GM19328 (cell line): ENCODE measurements at regions not wholly inside any gene's neighbourhood (a gene's known extent, or its start where the extent isn't known, plus 50 kb on each side); places are given as distances from the start of the nearest gene placed in this dataset.

Source experiments
- ATAC-seq: cut with Tn5 transposase; IDR thresholded peaks from one replicate; pipeline ENCODE4 v1.9.1; 2021; ENCODE audit warnings: mild to moderate bottlenecking, moderate library complexity; ENCODE audit not compliant: unreplicated experiment

DNA sequence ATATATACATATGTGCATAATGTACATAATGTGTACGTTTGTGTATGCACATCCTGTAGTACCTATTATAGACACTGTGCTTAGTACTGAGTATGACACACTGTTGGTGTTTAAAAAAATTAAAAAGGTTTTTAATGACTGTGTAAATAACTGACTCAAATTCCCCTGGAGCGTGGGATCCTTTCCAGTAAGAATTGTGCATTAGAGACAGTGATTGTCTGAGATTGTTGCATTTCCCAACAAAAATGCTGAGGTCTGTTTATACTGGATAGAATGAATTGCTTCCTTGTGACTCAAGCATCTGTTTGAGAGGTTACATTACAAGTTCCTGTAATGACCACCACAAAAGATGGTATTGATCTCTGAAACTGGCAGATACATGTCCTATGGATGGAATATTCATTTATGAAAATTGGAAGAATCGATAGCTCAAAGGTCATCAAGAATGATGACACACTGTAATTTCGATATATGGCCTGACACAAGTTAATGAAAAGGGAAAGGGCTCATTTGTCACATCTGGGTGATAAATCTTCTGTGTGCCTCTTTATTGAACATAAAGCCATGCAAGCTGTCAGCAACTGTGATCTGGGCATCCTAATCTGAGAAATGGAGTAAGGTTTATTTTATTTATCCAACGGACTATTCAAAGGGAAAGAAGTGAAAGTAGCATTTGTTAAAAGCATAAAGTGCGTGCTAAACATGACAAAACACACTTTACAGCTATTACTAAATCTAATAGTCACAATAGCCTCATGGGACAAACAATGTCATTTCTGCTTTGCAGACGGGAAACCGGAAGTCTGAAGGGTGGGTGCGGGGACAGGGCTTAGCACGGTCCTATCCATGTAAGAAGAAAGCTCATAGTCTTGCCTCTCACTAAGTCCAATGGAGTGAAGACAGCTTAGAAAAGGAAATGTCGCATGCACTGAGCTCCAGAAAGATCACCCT, 228.8 kb downstream of the CDH11 start:
- ATAC-seq: no peak

- ATAC-seq: no peak
Measured at GRCh38 chr16:64889446-64889845, 232.4 kb downstream of the CDH11 start.

- ATAC-seq: no peak
Measured at GRCh38 chr16:64887651-64888050, 234.2 kb downstream of the CDH11 start.

DNA sequence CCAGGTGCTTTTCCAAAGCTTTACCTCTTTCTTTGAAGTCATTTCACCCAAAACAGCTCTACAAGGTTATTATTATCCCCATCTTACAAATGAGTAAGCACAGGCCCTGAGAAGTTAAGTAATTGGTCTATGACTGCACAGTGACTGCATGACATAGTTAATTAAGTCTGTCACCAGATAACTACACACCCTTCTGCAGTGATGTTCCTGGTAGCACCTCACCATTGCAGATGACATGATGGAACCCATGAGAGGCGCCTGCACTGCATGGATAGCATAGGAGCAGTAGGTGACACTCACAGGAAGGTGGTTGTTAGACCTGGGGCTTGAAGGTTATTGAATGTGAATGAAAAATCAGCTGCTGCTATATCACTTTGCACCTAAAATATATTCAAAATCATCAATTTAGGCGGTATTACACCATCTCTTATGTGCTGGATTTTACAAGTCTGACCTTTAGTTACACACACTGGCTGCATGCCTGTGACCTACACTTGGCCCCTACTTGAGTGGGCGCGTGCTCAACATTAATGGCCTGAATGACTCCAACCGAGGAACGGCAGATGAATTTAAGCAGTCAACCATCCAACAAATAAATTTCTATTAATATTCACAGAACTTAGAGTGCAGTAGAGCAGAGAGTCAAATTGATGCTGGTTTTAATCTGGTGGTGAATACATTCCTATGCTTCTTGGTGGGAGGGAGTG, 239.6 kb downstream of the CDH11 start:
- no peak for ATAC-seq

- no peak for ATAC-seq
Measured at GRCh38 chr16:64880994-64881393, 240.9 kb downstream of the CDH11 start.

GRCh38 chr16:64880006-64880405, 241.9 kb downstream of the CDH11 start:
- no peak for ATAC-seq

DNA sequence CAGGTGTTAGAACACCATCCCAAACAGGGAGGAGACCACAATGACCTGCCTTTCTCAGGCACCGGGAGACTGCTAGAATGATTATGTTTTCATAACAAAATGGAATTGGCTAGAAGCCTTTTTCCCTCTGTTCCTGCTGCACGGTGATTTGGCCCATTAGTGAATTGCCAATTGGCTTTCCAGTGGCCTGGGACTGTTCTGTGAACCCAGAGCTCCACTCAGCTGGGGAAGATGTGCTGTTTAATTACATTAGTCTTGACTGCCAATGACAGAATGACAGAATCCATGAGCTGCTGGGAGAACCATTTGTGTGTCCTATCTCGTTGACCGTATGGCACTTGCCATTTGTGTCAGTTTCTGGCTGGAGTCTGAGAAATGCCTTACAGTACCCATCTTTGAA, 242.9 kb downstream of the CDH11 start:
- no peak for ATAC-seq

GRCh38 chr16:64872101-64872500, 249.8 kb downstream of the CDH11 start:
- ATAC-seq: no peak

DNA sequence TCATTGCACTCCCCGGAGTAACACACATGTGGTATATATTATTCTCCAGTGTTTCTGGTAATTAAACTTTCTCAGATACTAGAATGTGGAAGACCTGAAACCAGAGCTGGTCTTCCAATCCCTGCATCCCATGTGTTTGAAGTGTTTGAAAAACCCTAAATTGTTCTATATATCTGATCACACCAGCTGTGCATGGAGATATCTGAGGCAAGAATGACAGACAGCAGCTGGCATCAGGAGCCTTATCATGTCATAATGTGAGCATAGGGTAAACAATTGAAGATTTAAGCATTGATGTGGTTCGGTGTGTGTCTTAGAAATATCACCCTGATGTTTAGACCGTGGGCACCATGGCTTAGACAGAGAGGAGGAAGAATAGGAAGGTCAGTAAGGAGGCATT, 251.0 kb downstream of the CDH11 start:
- no peak for ATAC-seq

DNA sequence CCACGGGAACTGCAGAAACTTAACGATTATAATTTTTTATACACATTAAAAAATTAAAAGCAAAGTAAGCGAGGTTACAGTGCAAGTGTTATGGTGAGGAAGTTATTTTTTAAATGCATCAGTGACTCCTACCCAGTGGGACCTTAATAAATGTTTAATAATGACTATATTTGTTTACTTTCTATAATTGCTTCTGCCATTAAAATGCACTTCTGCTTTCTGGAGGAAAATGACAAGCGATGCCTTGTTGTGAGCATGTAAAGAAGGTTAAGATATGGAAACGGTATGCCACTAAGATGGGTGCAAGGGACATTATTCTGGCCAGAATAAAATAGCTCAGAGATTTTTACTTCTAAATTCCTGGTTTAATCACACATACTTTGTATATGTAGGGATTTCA, 252.1 kb downstream of the CDH11 start:
- ATAC-seq: no peak

GRCh38 chr16:64866021-64866420, 255.8 kb downstream of the CDH11 start:
- no peak for ATAC-seq

DNA sequence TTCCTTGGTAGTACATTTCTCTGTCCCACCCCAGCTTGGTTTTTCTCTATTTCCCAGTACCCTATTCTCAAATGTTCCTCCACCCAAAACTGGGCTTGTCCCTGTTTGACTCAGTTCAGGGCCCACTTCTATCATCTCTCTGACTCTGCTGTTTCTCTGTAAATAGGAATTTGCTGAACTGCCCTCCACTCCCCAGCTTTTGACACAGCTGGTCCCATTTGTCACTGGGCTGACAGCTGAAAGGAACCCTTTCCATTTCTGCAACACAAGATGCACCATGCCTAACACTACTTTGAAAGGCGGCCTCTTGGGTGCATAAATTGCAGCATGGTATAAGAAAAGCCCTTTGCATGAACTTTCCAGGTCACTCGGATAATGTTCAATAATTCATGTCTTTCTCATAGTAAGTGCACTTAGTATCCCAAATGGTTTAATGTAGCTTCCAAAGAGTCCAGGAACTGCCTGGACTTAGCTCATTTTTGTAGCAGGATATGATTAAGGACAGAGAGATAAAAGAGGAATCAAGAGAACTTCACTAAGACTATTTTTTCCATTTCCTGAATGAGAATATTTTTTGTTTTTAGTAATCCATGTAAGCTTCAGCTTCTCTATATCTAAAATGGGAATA, 256.7 kb downstream of the CDH11 start:
- no peak for ATAC-seq

- ATAC-seq: no peak
Measured at GRCh38 chr16:64864232-64864809, 257.5 kb downstream of the CDH11 start.

DNA sequence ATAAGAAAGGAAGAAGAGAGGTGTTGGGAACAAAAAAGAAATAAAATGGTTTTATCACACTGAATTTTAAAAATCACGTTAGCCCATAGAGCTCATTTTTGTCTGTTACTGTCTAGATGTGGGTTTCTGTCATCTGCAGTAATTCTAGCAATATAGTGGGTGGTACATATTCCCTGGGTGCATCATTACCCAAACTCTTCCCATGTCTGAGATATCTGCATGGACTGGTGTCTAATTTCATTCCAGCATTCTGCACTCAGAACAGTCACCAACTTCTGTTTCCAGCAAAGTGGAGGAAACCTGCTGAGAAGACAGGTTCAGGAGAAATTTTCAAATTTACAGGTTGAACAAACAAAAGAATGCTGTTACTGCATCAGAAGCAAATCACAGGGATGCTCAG, 263.8 kb downstream of the CDH11 start:
- ATAC-seq: no peak

GRCh38 chr16:64857411-64857810, 264.5 kb downstream of the CDH11 start:
- ATAC-seq: no peak

GRCh38 chr16:64853551-64853950, 268.3 kb downstream of the CDH11 start:
- ATAC-seq: no peak

DNA sequence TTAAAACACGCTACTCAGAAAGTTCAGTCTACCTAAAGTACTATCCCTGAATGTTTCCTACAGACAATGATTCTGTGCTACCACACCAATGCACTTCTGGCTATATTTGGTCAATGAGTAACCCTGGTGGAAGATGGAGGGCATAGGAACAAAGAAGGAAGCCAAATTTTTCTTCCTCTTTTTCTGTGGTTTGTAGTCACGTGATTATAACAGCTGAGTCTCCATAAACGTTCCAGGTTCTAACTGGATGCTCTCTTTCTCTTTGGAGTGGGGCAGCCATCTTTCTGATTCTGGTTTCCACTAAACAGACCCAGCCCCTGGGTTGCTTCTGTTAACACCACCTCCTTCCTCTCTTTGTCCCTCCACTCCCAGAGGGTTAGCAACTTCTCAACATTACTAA, 274.9 kb downstream of the CDH11 start:
- ATAC-seq: no peak

DNA sequence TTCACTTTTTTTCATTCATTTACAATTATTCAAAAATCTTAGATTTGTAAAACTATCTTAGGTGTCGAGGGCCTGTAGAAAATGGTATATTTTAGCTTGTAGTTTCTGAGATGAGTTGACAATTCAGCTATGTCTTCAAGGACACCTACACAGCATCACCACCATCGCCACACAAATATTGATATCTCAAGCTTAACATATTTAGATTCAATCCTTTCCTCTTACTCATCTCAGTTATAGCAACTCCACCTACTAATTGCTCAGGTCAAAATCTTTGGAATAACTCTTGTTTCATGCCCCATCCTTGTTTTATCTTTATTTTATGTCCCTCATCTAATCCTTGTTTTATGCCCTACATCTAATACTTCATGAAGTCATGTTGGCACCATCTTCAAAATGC, 276.8 kb downstream of the CDH11 start:
- ATAC-seq: no peak

- no peak for ATAC-seq
Measured at GRCh38 chr16:64841482-64841881, 280.4 kb downstream of the CDH11 start.

GRCh38 chr16:64841071-64841470, 280.8 kb downstream of the CDH11 start:
- ATAC-seq: no peak

DNA sequence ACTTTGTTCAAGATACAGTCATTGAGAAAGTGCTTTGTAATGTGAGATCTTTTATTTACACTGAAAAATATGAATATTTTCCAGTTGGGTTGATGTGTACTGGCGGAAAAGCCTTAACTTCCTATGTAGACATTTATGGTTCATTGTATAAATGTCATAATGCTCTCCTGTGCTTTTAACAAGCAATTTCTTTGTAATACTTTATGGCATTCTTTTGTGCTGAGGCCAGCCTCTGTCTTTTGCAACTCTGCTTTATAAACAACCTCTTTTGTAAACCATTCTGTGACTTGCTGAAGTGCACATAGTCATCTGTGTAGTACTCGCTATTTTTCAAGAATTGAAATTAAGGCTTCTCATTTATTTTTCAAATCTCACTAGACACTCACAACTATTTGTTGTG, 291.2 kb downstream of the CDH11 start:
- no peak for ATAC-seq
